Adrenal gland (tissue), 9 donors: ENCODE measurements at regions not wholly inside any gene's neighbourhood (a gene's known extent, or its start where the extent isn't known, plus 50 kb on each side); places are given as distances from the start of the nearest gene placed in this dataset.

ENCODE experiments used
- DNase-seq, 7 donors: peaks; one replicate each; pipeline ENCODE4 v3.0.0-alpha.2; 2019 to 2020
- H3K27ac ChIP-seq, 5 donors: fragments of 200-600 bp; sonication (generic) in 4 of 5; 1 replicate in 3 of 5; 2 replicates in 2 of 5; pipeline versions ENCODE4 v1.5.1 to v1.8.0; 2016 to 2020; ENCODE audit warnings: mild to moderate bottlenecking in 1 of 5
- H3K27me3 ChIP-seq: fragments of 200-600 bp; 2 replicates; pipeline ENCODE4 v1.8.0; 2021
- H3K36me3 ChIP-seq, 2 donors: fragments of 200-600 bp; replicated peaks in 1 of 2; 1 replicate in 1 of 2; 2 replicates in 1 of 2; pipeline versions ENCODE4 v1.5.1 to v1.8.0; 2018 to 2022
- H3K4me1 ChIP-seq, 2 donors: fragments of 200-600 bp; replicated peaks in 1 of 2; 1 replicate in 1 of 2; 2 replicates in 1 of 2; pipeline versions ENCODE4 v1.5.1 to v1.8.0; 2018 to 2021
- H3K4me3 ChIP-seq, 4 donors: fragments of 200-600 bp; sonication (generic) in 3 of 4; one replicate each; pipeline ENCODE4 v1.5.1; 2016 to 2018
- H3K9me3 ChIP-seq, 3 donors: fragments of 200-600 bp; sonication (generic) in 1 of 3; replicated peaks in 1 of 3; 1 replicate in 2 of 3; 2 replicates in 1 of 3; pipeline versions ENCODE4 v1.5.1 to v1.8.0; 2016 to 2021
- CTCF ChIP-seq, 6 experiments: fragments of 450-650 bp in 4 of 6; fragments of 200-600 bp in 2 of 6; sonication (generic) in 1 of 6; IDR thresholded peaks; 1 replicate in 5 of 6; 2 replicates in 1 of 6; pipeline versions ENCODE4 v1.5.1 to v1.8.0; 2016 to 2021; ENCODE audit warnings: antibody characterized with exemption in 6 of 6, mild to moderate bottlenecking in 2 of 6, moderate library complexity in 1 of 6
- POLR2A ChIP-seq, 2 donors: fragments of 450-650 bp; IDR thresholded peaks; one replicate each; pipeline ENCODE4 v1.6.1; 2017; ENCODE audit warnings: antibody characterized with exemption in 2 of 2, mild to moderate bottlenecking in 2 of 2, moderate library complexity in 1 of 2
- WGBS, 4 donors: extraction: QIAGEN DNeasy Blood & Tissue Kit in 2 of 4; methylation state at CpG; one replicate each; pipeline versions ENCODE4 v1.1.5 to v1.1.7; 2013 to 2017; 5-methylcytosine and 5-hydroxymethylcytosine counted together
- intact Hi-C, 2 donors: fragments of 100-400 bp; cut with DNase I; formaldehyde crosslinking; loops; one replicate each; pipeline versions ENCODE4 v1.14.1 to v1.15.0; 2022 to 2023
- donor health status: healthy with polysubstance abuse.
- donor health status: Bipolar disorder and iron deficiency.
- donor health status: DM: yes; HTN: yes; CAD: no.
- donor health status: DM: no; HTN: no; CAD: no.
- donor health status: DM: no; HTN: no; CAD: no.

- intact Hi-C loops: no loop called here
- H3K9me3 ChIP-seq: no peaks in the 10 kb centered on the region
- 84 to 95% (median 88%) methylated on average over 10 to 11 of the region's 11 CpGs for WGBS, 4 donors
- no peak for DNase-seq
- no peak for TF ChIP-seq CTCF (IDR thresholded peaks at IDR 0.05)
- TF ChIP-seq POLR2A (IDR thresholded peaks at IDR 0.05): no peak
- no peaks in the 10 kb centered on the region for H3K36me3 ChIP-seq
- H3K4me1 ChIP-seq: no peaks in the 10 kb centered on the region
- H3K4me3 ChIP-seq: no peak overlapping the region
- H3K27ac ChIP-seq: no peak overlapping the region
- no peaks in the 10 kb centered on the region for H3K27me3 ChIP-seq
Measured at GRCh38 chr20:48358176-48359054, 469.4 kb downstream of the PREX1 start.

GRCh38 chr20:48357714-48358113 lies 470.1 kb downstream of the PREX1 start:
- Histone ChIP-seq H3K4me3 (no peak overlapping the region), H3K27ac (no peak overlapping the region), H3K9me3 (no peaks in the 10 kb centered on the region), H3K4me1 (no peaks in the 10 kb centered on the region), H3K27me3 (no peaks in the 10 kb centered on the region), H3K36me3 (no peaks in the 10 kb centered on the region)
- DNase-seq: no peak
- intact Hi-C loops: no loop called here
- no peak for TF ChIP-seq CTCF (IDR thresholded peaks at IDR 0.05)
- TF ChIP-seq POLR2A (IDR thresholded peaks at IDR 0.05): no peak
- whole genome bisulfite sequencing, 4 donors: 53 to 78% (median 71%) methylated on average over 4 of the region's 4 CpGs

- Histone ChIP-seq H3K9me3 (no peaks in the 10 kb centered on the region), H3K36me3 (no peaks in the 10 kb centered on the region), H3K4me1 (no peaks in the 10 kb centered on the region), H3K4me3 (no peak overlapping the region), H3K27me3 (no peaks in the 10 kb centered on the region), H3K27ac (no peak overlapping the region)
- intact Hi-C loops: no loop called here
- 83 to 100% (median 90%) methylated on average over 1 of the region's 1 CpG for whole genome bisulfite sequencing, 4 donors
- TF ChIP-seq POLR2A (IDR thresholded peaks at IDR 0.05) (no peak), CTCF (IDR thresholded peaks at IDR 0.05) (no peak)
- no peak for DNase-seq
Measured at GRCh38 chr20:48354903-48355302, 472.9 kb downstream of the PREX1 start.

GRCh38 chr20:48354320-48354876 lies 473.4 kb downstream of the PREX1 start:
- intact Hi-C loops: no loop called here
- no peak overlapping the region for H3K27ac ChIP-seq
- no peaks in the 10 kb centered on the region for H3K36me3 ChIP-seq
- TF ChIP-seq CTCF (IDR thresholded peaks at IDR 0.05): no peak
- TF ChIP-seq POLR2A (IDR thresholded peaks at IDR 0.05): no peak
- H3K27me3 ChIP-seq: no peaks in the 10 kb centered on the region
- WGBS, 4 donors: 77 to 90% (median 85%) methylated on average over 2 of the region's 2 CpGs
- DNase-seq: no peak
- no peak overlapping the region for H3K4me3 ChIP-seq
- H3K9me3 ChIP-seq: no peaks in the 10 kb centered on the region
- H3K4me1 ChIP-seq: no peaks in the 10 kb centered on the region
